ENCODE measurements at regions not wholly inside any gene's neighbourhood (a gene's known extent, or its start where the extent isn't known, plus 50 kb on each side); places are given as distances from the start of the nearest gene placed in this dataset.

DNA sequence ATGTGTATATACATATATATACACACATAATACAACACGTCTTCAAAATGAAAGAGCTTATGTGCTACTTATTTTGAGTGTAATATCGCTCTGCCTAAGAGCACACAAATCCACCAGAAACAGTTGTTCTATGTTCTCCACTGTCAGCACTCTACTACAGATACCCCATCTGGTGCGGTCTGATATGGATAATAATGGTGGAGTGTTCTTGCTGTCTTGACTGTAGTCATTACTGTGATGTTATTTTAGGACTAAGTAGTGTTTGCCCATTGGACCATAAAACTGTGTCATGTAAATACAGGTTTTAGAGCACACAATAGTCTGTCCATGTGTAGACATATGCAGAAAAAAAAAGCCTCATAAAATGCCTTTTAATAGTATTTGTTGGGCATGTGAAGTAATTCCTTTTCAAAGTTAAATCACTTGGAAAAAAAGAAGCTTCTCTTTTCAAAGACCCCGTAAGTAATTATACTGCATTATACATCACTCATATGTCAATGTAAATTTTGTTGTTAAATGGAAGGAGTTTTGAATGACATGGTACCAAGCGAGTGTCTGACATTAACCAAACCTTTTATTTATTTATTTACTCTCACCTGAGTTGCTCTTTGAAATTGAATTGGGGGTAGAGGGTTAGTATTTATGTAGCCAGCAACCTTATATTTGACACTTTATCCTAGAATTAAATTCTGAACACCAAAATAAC is 1249.2 kb upstream of the ZEB2 start:
- no peak overlapping the region for H2AK5ac ChIP-seq (ENCODE audit: insufficient read length, low read length)
- H3K4ac ChIP-seq (ENCODE audit: low read depth, low read length), result no peak overlapping the region
- no peak overlapping the region for H3T11ph ChIP-seq (ENCODE audit: low read length)
- TF ChIP-seq, protein P1, sequence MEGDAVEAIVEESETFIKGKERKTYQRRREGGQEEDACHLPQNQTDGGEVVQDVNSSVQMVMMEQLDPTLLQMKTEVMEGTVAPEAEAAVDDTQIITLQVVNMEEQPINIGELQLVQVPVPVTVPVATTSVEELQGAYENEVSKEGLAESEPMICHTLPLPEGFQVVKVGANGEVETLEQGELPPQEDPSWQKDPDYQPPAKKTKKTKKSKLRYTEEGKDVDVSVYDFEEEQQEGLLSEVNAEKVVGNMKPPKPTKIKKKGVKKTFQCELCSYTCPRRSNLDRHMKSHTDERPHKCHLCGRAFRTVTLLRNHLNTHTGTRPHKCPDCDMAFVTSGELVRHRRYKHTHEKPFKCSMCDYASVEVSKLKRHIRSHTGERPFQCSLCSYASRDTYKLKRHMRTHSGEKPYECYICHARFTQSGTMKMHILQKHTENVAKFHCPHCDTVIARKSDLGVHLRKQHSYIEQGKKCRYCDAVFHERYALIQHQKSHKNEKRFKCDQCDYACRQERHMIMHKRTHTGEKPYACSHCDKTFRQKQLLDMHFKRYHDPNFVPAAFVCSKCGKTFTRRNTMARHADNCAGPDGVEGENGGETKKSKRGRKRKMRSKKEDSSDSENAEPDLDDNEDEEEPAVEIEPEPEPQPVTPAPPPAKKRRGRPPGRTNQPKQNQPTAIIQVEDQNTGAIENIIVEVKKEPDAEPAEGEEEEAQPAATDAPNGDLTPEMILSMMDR (conservative IDR thresholded peaks at IDR 0.05), result no peak
- no peak overlapping the region for H3K4me2 ChIP-seq (ENCODE audit: insufficient read depth, insufficient read length, low read length)
- no peaks in the 10 kb centered on the region for H4K20me1 ChIP-seq (ENCODE audit: control insufficient read depth, insufficient read depth, insufficient read length)
- H3K79me1 ChIP-seq (ENCODE audit: insufficient read depth, low read depth, low read length, poor library complexity, severe bottlenecking), result no peaks in the 10 kb centered on the region
- H3K79me2 ChIP-seq (ENCODE audit: insufficient read depth, low read length), result no peaks in the 10 kb centered on the region
- DNase-seq, result no peak
- no peak overlapping the region for H2BK5ac ChIP-seq (ENCODE audit: insufficient read length, low read length)
- no peaks in the 10 kb centered on the region for H3K4me1 ChIP-seq (ENCODE audit: insufficient read depth, low read length)
- H3K4me3 Mint-ChIP-seq, result no peak overlapping the region
- no peak overlapping the region for H3K14ac ChIP-seq (ENCODE audit: insufficient read depth, low read length)
- H2AFZ ChIP-seq (ENCODE audit: low read length), result no peak overlapping the region
- H3K27ac Mint-ChIP-seq, result no peak overlapping the region
- no peak overlapping the region for H2BK20ac ChIP-seq (ENCODE audit: low read depth, low read length, poor library complexity, severe bottlenecking)
- no CpG with 5 or more reads among the region's 5 CpGs for WGBS (ENCODE audit: extremely low coverage, insufficient read length, low lambda C conversion rate)
- H3K23me2 ChIP-seq (ENCODE audit: insufficient read length, low read depth, low read length, poor library complexity, severe bottlenecking), result no peaks in the 10 kb centered on the region
- no peak overlapping the region for H3K9ac ChIP-seq (ENCODE audit: extremely low read depth, insufficient read length, low read length)
- H3K23ac ChIP-seq (ENCODE audit: insufficient read length, low read depth, low read length), result no peak overlapping the region
- no peaks in the 10 kb centered on the region for H3K4me1 Mint-ChIP-seq
- no peak overlapping the region for H3K56ac ChIP-seq (ENCODE audit: insufficient read length, low read depth, low read length)
- H4K91ac ChIP-seq (ENCODE audit: insufficient read length, low read depth, low read length), result no peak overlapping the region
- no peak overlapping the region for H3K18ac ChIP-seq (ENCODE audit: insufficient read length, low read depth, low read length)
- H3K36me3 Mint-ChIP-seq (ENCODE audit: insufficient read depth in 1 of 3, low read depth in 3 of 3), result no peaks in the 10 kb centered on the region
- no peak overlapping the region for H2BK12ac ChIP-seq (ENCODE audit: insufficient read length, low read depth, low read length)
- no peaks in the 10 kb centered on the region for H3K27me3 ChIP-seq (ENCODE audit: insufficient read depth, low read length)
- no peak overlapping the region for H4K5ac ChIP-seq (ENCODE audit: insufficient read length, low read depth, low read length)
- no peaks in the 10 kb centered on the region for H3K9me3 Mint-ChIP-seq
- H2BK120ac ChIP-seq (ENCODE audit: low read depth, low read length, poor library complexity, severe bottlenecking), result no peak overlapping the region
- H2BK15ac ChIP-seq (ENCODE audit: low read depth, low read length), result no peak overlapping the region
- no peaks in the 10 kb centered on the region for H3K27me3 Mint-ChIP-seq (ENCODE audit: low read depth)
- H3K9me3 ChIP-seq (ENCODE audit: control insufficient read depth, low read depth, low read length), result no peaks in the 10 kb centered on the region
- H3K27ac ChIP-seq (ENCODE audit: insufficient read length, low read depth, low read length), result no peak overlapping the region
- no peak overlapping the region for H4K8ac ChIP-seq (replicated peaks; ENCODE audit: insufficient read length, low read depth, low read length)
